Fibroblast of gingiva (primary cell): ENCODE measurements at regions not wholly inside any gene's neighbourhood (a gene's known extent, or its start where the extent isn't known, plus 50 kb on each side); places are given as distances from the start of the nearest gene placed in this dataset.
A peak's percentile ranks its signal among the peaks of the same experiment; 100 is the strongest.
"Not testable (repeated sequence)": the region's sequence is repeated elsewhere in the genome, so short reads cannot be mapped to it uniquely, and the experiment has no call there.

ENCODE experiments used
- DNase-seq: peaks from one replicate; pipeline ENCODE4 v3.0.0-alpha.2; 2011; ENCODE audit warnings: low read depth

GRCh38 chr20:61094581-61094980 lies 157.5 kb upstream of the CDH4 start:
- DNase-seq = no peak

DNA sequence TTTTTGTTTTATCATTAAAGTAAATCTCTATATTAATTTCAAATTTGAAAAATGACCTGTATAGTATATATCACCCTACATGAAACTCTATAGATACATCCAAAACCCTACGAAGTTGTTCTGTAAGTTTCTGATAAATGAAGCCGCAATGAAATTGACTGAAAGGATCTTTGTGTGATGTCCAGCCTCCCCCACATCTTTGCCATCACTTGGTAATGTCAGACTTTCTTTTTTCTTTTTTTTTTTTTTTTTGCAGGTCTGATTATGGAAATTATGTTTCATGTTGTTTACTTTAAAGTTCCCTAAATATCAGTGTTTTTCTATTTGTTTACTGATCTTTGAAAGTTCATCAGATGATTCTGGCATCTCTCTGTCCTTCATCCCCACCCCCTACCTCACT lies 155.6 kb upstream of the CDH4 start:
- DNase-seq = no peak

DNA sequence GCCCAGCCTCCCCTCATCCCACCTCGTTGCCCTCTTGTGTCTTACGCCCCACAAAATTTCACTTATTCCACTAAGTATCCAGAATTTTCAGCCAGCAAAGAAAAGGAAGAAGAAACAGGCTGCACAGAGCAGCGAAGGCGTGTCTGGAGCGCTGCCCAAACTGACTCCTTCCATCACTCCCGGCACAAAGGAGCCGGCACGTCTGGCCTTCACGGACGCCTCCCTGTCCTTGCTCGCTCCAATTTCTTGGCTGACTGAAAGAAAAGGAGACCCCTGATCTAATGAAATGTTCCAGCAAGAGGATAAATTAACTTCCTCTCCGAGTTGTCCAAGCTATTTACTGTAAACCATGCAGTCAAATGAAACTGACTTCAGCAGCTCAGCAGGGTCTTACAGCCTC lies 152.3 kb upstream of the CDH4 start:
- DNase-seq = no peak

- no peak for DNase-seq
Measured at GRCh38 chr20:61100489-61100888, 151.6 kb upstream of the CDH4 start.

GRCh38 chr20:61101321-61101720 lies 150.7 kb upstream of the CDH4 start:
- DNase-seq = not testable (repeated sequence)

GRCh38 chr20:61104232-61104631 lies 147.8 kb upstream of the CDH4 start:
- DNase-seq = no peak

DNA sequence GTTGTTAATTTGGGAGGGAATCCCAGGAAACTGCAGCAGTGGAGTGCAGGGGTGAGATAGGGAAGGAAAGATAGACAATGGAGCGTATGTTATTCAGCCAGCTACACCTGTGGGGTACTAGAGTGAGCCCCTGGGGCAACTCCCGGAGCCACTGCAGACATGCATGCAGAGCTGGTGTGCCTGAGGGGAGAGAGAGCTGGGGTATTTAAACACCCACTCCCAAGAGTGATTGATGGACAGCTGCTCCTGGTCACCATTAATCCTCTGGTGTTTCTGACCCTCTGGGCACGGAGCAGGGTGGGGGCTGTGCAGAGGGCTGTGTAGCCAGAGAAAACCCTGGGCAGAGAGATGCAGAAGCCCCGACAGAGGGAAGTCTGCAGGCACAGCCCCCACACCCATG lies 146.7 kb upstream of the CDH4 start:
- no peak for DNase-seq

DNA sequence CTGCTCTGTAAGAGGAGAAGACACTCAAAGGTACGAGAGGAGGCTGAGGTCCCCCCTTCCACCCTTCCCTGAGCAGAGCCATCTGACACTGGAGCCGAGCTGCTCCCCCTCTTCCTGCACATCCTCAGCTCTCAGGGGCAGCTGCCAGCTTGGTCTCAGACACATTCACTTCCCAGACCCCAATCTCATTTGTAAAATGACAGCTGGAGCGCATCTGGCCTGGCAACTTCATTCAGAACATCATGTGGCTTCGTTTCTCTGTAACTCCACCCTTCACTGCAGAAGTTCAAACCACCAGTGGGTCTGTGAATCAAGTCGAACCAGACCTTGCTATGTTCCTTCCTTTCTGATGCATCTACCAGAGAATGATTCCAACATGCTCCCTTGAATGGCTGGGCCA lies 145.6 kb upstream of the CDH4 start:
- DNase-seq = no peak

- no peak for DNase-seq
Measured at GRCh38 chr20:61109221-61109805, 142.7 kb upstream of the CDH4 start.

GRCh38 chr20:61112515-61112914 lies 139.5 kb upstream of the CDH4 start:
- DNase-seq = no peak

GRCh38 chr20:61113731-61114130 lies 138.3 kb upstream of the CDH4 start:
- DNase-seq = no peak

- no peak for DNase-seq
Measured at GRCh38 chr20:61114493-61115175, 137.4 kb upstream of the CDH4 start.

DNA sequence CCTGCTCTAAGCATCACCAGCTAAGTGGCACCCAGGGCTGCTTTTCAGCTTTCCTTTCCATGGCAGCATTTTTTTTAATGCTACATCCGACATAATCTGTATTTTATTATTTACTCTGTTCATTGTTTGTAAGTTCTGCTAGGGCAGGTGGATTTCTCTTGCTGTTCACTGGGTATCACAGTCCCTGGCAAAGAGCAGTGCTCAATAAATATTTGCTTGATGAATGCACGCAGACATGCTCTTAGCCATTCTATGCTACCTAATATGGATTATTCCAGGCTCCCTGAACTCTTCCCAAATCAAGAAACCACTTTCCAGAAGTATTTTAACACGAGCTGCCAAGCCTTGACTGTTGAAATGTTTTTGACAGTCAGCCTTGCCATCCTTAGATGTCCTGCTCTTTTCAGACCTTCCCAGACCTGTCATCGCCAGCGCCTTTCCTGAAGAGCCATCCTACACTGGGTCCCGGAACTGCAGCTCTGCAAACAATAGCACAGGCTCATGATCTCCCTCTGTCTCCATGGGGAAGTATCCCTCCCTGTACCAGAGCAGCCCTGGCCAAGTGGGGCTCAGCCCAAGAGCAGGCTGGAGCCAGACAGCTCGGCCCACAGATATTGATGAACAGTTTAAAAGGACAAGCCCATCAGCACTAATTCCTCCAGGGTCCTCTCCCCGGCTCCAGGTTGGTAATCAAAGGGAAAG lies 136.5 kb upstream of the CDH4 start:
- DNase-seq = no peak

- DNase-seq = no peak
Measured at GRCh38 chr20:61117725-61118124, 134.3 kb upstream of the CDH4 start.

DNA sequence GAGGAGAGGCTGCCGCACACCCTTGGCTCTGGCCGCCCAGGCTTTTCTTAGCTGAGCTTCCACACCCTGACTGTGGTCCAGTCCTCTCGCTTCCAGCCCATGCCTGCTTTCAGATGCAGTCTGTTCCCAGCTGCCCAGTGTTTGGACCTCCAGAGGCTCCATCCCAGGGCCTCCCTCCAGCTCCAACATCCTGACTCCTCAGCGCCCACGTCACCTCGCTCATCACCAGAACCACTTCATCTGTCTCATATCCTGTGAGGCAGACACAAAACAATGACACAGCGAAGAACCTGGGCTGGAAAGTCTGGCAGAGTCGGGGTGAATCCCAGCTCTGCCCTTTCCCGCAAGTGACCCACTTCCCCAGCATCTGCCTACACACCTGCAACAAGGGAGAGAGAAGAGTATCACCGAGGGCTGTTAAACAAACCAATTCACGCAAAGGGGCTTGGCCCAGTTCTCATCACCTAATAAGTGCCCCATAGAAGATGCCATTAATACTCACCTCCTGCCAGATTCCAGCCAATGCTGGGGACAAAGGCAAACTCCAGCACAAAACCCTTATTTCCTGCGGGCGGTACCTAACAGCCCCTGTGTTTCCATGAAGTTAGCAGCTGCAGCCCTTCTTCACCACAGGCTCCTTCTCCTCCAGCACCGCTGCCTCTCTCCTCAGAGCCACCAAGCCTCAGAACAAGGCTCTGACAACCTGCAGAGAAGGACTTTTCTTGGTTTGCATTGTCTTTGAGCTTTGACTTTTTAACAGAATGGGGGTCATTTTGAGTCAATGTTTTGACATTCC lies 133.4 kb upstream of the CDH4 start:
- DNase-seq = no peak

DNA sequence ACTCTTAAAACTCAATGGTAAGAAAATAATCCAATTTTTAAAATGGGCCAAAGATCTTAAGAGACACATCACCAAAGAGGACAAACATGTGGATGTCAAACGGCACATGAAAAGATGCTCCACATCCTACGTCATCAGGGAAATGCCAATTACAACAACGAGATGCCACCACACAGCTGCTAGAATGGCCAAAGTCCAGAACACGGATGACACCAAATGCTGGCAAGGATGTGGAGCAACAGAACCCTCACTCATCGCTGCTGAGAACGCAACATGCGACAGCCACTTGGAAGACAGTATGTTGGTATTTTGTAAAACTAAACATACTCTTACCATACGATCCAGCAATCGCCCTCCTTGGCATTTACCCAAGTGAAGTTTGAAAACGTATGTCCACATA lies 132.8 kb upstream of the CDH4 start:
- DNase-seq = no peak

GRCh38 chr20:61119794-61120410 lies 132.2 kb upstream of the CDH4 start:
- DNase-seq = no peak

GRCh38 chr20:61120595-61121515 lies 131.2 kb upstream of the CDH4 start:
- DNase-seq = peak; percentile 45

DNA sequence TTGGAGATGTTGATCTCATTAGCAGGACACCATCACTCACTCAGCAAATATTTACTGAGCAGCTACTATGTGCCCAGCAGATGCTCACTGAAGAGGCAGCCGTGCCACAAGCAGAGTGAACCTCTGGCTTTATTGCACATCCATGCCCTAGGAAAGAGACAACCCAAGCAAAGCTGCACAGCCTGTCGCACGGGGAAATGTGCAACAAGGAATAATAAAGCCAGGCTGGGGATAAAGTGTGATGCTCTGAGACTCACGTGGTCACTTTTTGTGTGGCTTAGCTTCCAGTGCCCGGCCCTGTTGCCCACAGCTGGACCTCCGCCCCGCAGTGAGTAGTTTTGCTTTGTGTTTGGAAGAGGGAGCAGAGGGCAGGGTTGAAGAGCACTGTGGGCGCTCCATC lies 130.4 kb upstream of the CDH4 start:
- DNase-seq = no peak

- DNase-seq = no peak
Measured at GRCh38 chr20:61123286-61123685, 128.8 kb upstream of the CDH4 start.

DNA sequence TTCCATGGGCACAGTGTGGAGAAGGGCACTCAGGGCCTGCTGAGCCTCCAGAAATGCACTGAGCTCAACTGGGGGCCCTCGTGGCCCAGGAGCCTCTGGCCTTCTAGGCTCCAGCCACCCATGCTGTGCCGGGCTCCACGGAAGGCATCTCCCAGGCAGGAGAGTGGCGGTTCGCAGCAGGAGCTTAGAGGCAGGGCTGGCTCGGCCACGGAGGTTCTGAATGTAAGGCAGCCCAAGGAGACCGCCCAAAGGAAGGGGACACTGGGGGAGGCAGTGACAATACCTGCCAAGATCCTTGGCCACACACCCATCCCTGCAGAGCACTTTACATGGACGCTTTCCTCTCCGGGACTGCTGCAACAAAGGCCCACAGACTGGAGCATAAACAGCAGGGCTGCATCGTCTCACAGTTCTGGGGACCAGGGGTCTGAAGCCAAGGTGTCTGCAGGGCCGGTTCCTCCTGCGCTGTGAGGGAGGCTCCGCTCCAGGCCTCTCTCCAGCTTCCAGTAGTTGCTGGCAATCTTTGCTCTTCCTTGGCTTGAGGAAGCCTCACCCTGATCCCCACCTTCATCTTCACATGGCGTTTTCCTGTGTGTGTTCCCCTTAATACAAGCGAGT lies 128.2 kb upstream of the CDH4 start:
- DNase-seq = no peak
